ENCODE measurements at regions not wholly inside any gene's neighbourhood (a gene's known extent, or its start where the extent isn't known, plus 50 kb on each side); places are given as distances from the start of the nearest gene placed in this dataset.

GRCh38 chr3:22265403-22265802, 514.4 kb upstream of the ZNF385D start:
- H3K27ac Mint-ChIP-seq, result no peak overlapping the region; a peak in 1 of 7 replicates
- no peak overlapping the region for H2BK5ac ChIP-seq (ENCODE audit: insufficient read length, low read length)

More at GRCh38 chr3:22265403-22265802, 514.4 kb upstream of the ZNF385D start:
- Histone ChIP-seq H2BK20ac (ENCODE audit: low read depth, low read length, poor library complexity, severe bottlenecking) (no peak overlapping the region), H3K4ac (ENCODE audit: low read depth, low read length) (no peak overlapping the region), H3K23me2 (ENCODE audit: insufficient read length, low read depth, low read length, poor library complexity, severe bottlenecking) (no peaks in the 10 kb centered on the region), H3K79me2 (ENCODE audit: insufficient read depth, low read length) (no peaks in the 10 kb centered on the region), H3T11ph (ENCODE audit: low read length) (no peak overlapping the region), H2BK12ac (ENCODE audit: insufficient read length, low read depth, low read length) (no peak overlapping the region), H3K9me3 (ENCODE audit: control insufficient read depth, low read depth, low read length) (no peaks in the 10 kb centered on the region), H2BK120ac (ENCODE audit: low read depth, low read length, poor library complexity, severe bottlenecking) (no peak overlapping the region), H3K79me1 (ENCODE audit: insufficient read depth, low read depth, low read length, poor library complexity, severe bottlenecking) (no peaks in the 10 kb centered on the region), H3K4me1 (ENCODE audit: insufficient read depth, low read length) (no peaks in the 10 kb centered on the region), H3K9ac (ENCODE audit: extremely low read depth, insufficient read length, low read length) (no peak overlapping the region), H2AK5ac (ENCODE audit: insufficient read length, low read length) (no peak overlapping the region), H3K18ac (ENCODE audit: insufficient read length, low read depth, low read length) (no peak overlapping the region), H4K20me1 (ENCODE audit: control insufficient read depth, insufficient read depth, insufficient read length) (no peaks in the 10 kb centered on the region), H4K5ac (ENCODE audit: insufficient read length, low read depth, low read length) (no peak overlapping the region), H3K56ac (ENCODE audit: insufficient read length, low read depth, low read length) (no peak overlapping the region), H2BK15ac (ENCODE audit: low read depth, low read length) (no peak overlapping the region), H3K14ac (ENCODE audit: insufficient read depth, low read length) (no peak overlapping the region), H3K23ac (ENCODE audit: insufficient read length, low read depth, low read length) (no peak overlapping the region), H2AFZ (ENCODE audit: low read length) (no peak overlapping the region), H3K27me3 (ENCODE audit: insufficient read depth, low read length) (no peaks in the 10 kb centered on the region), H3K4me2 (ENCODE audit: insufficient read depth, insufficient read length, low read length) (no peak overlapping the region), H3K27ac (ENCODE audit: insufficient read length, low read depth, low read length) (no peak overlapping the region), H4K8ac (replicated peaks; ENCODE audit: insufficient read length, low read depth, low read length) (no peak overlapping the region), H4K91ac (ENCODE audit: insufficient read length, low read depth, low read length) (no peak overlapping the region)
- no peaks in the 10 kb centered on the region for H3K9me3 Mint-ChIP-seq
- no CpG with 5 or more reads among the region's 5 CpGs for WGBS (ENCODE audit: extremely low coverage, insufficient read length, low lambda C conversion rate)
- H3K4me3 Mint-ChIP-seq, result no peak overlapping the region
- no peak for DNase-seq
- H3K27me3 Mint-ChIP-seq (ENCODE audit: low read depth), result no peaks in the 10 kb centered on the region
- H3K4me1 Mint-ChIP-seq, result no peaks in the 10 kb centered on the region
- H3K36me3 Mint-ChIP-seq (ENCODE audit: insufficient read depth in 1 of 3, low read depth in 3 of 3), result no peaks in the 10 kb centered on the region
- TF ChIP-seq CTCF (conservative IDR thresholded peaks at IDR 0.05), result no peak
